HepG2 (cell line): ENCODE measurements at regions not wholly inside any gene's neighbourhood (a gene's known extent, or its start where the extent isn't known, plus 50 kb on each side); places are given as distances from the start of the nearest gene placed in this dataset.

ENCODE experiments used
- ATAC-seq: fragments of 200-7000 bp; cut with Tn5 transposase; 3 replicates; pipeline ENCODE4 v1.9.1; 2020; ENCODE audit warnings: mild to moderate bottlenecking, moderate library complexity
- BruUV-seq: library from RNA; stranded (reverse); fragments of 400-500 nt; replicated peaks from 2 replicates; lab custom pipeline; 2021; lab: Mats Ljungman, UMichigan
- CTCF ChIA-PET: fragments of 300-600 bp; formaldehyde crosslinking; extraction: SDS; loops from one replicate; lab custom pipeline; 2021; ENCODE audit warnings: low total read pairs, inconsistent platforms, low intra/inter-chr PET ratio; lab: Yijun Ruan, JAX
- POLR2A ChIA-PET: fragments of 350-600 bp; sonication (Branson Sonifier 250); formaldehyde crosslinking; loops from one replicate; lab custom pipeline; 2020; ENCODE audit warnings: antibody characterized with exemption, inconsistent platforms; lab: Yijun Ruan, JAX
- DNase-seq: peaks from one replicate; pipeline ENCODE4 v3.0.0-alpha.2; 2015; ENCODE audit warnings: low spot score
- FAIRE-seq: peaks from 3 replicates; lab custom pipeline; 2011; peaks lifted over from hg19 to GRCh38; lab: Jason Lieb, UNC
- H2AFZ ChIP-seq: one replicate; pipeline ENCODE4 v1.6.1; 2011; ENCODE audit warnings: low read length, inconsistent platforms
- H3K27ac ChIP-seq: fragments of 300-600 bp; 3 replicates; pipeline ENCODE4 v1.8.0; 2011; ENCODE audit warnings: mixed run types, mild to moderate bottlenecking, mixed read lengths, low read length, inconsistent platforms; ENCODE audit not compliant: insufficient read depth; ENCODE audit errors: extremely low read length
- H3K27me3 ChIP-seq, 2 experiments: fragments of 200-600 bp in 1 of 2; 2 replicates in 1 of 2; 3 replicates in 1 of 2; pipeline versions ENCODE4 v1.6.0 to v1.8.0; 2011; ENCODE audit warnings: low read length in 2 of 2, mild to moderate bottlenecking in 2 of 2, moderate library complexity in 2 of 2, inconsistent platforms in 1 of 2; ENCODE audit not compliant: insufficient read depth in 2 of 2, control insufficient read depth in 1 of 2
- H3K36me3 ChIP-seq, 2 experiments: fragments of 200-600 bp in 1 of 2; replicated peaks in 1 of 2; 2 replicates in 1 of 2; 3 replicates in 1 of 2; pipeline versions ENCODE4 v1.5.1 to v1.8.0; 2011; ENCODE audit warnings: low read length in 2 of 2, inconsistent platforms in 1 of 2; ENCODE audit not compliant: insufficient read depth in 2 of 2, control insufficient read depth in 1 of 2
- H3K4me1 ChIP-seq: 2 replicates; pipeline ENCODE4 v1.5.1; 2012; ENCODE audit warnings: low read length, inconsistent platforms; ENCODE audit not compliant: insufficient read depth
- H3K4me2 ChIP-seq: 2 replicates; pipeline ENCODE4 v1.6.0; 2011; ENCODE audit warnings: low read depth, low read length, inconsistent platforms
- H3K4me3 ChIP-seq, 3 experiments: fragments of 200-600 bp in 1 of 3; sonication (generic), shearing (Covaris generic) in 1 of 3; replicated peaks in 1 of 3; 2 replicates each; pipeline ENCODE4 v1.5.1; 2011 to 2016; ENCODE audit warnings: low read length in 3 of 3, inconsistent platforms in 2 of 3, low read depth in 2 of 3, mild to moderate bottlenecking in 2 of 3, control low read depth in 1 of 3, mixed read lengths in 1 of 3; ENCODE audit not compliant: insufficient read depth in 1 of 3
- H3K79me2 ChIP-seq: one replicate; pipeline ENCODE4 v1.6.1; 2011; ENCODE audit warnings: low read length, inconsistent platforms; ENCODE audit not compliant: insufficient read depth
- H3K9ac ChIP-seq: 2 replicates; pipeline ENCODE4 v1.6.0; 2011; ENCODE audit warnings: mild to moderate bottlenecking, low read depth, low read length, inconsistent platforms; ENCODE audit not compliant: insufficient read depth
- H3K9me3 ChIP-seq: 2 replicates; pipeline ENCODE4 v1.5.1; 2012; ENCODE audit warnings: mild to moderate bottlenecking, low read length
- H4K20me1 ChIP-seq: 2 replicates; pipeline ENCODE4 v1.6.0; 2011; ENCODE audit warnings: inconsistent platforms, mild to moderate bottlenecking, low read length, moderate library complexity; ENCODE audit not compliant: insufficient read depth
- CAMTA2 ChIP-seq: sonication (generic); formaldehyde crosslinking; IDR thresholded peaks from 2 replicates; pipeline ENCODE4 v1.4.0; 2020; ENCODE audit warnings: mild to moderate bottlenecking, missing genetic modification reagents, borderline replicate concordance
- CCDC6 ChIP-seq: sonication (generic); formaldehyde crosslinking; IDR thresholded peaks from 2 replicates; pipeline ENCODE4 v1.8.1; 2022; ENCODE audit warnings: mild to moderate bottlenecking, missing genetic modification reagents, moderate library complexity
- KLF6 ChIP-seq: IDR thresholded peaks from 2 replicates; pipeline ENCODE4 v1.8.0; 2016; ENCODE audit warnings: missing biosample characterization, missing genetic modification reagents
- MEIS1 ChIP-seq: sonication (generic); formaldehyde crosslinking; IDR thresholded peaks from 2 replicates; pipeline ENCODE4 v1.9.0; 2021; ENCODE audit warnings: mild to moderate bottlenecking, missing genetic modification reagents, moderate library complexity, borderline replicate concordance
- SIX4 ChIP-seq: sonication (generic); formaldehyde crosslinking; IDR thresholded peaks from 2 replicates; pipeline ENCODE4 v1.4.0; 2020; ENCODE audit warnings: missing genetic modification reagents
- SNRNP70 ChIP-seq: fragments of 200-400 bp; formaldehyde crosslinking; IDR thresholded peaks from 2 replicates; pipeline ENCODE4 v1.6.1; 2017; ENCODE audit warnings: mild to moderate bottlenecking, low read depth, low read length, moderate library complexity
- ZNF143 ChIP-seq: sonication (generic); formaldehyde crosslinking; IDR thresholded peaks from 2 replicates; pipeline ENCODE4 v1.4.0; 2020; ENCODE audit warnings: missing genetic modification reagents
- ZNF629 ChIP-seq: sonication (generic); formaldehyde crosslinking; conservative IDR thresholded peaks from 2 replicates; pipeline ENCODE4 v1.5.0; 2020; ENCODE audit warnings: missing genetic modification reagents
- ZNF687 ChIP-seq: sonication (generic); formaldehyde crosslinking; IDR thresholded peaks from 2 replicates; pipeline ENCODE4 v1.5.1; 2020; ENCODE audit warnings: mild to moderate bottlenecking, missing genetic modification reagents, moderate library complexity
- WGBS: methylation state at CpG from one replicate; pipeline ENCODE4 v1.1.6; 2017; ENCODE audit warnings: low lambda C conversion rate; 5-methylcytosine and 5-hydroxymethylcytosine counted together
- in situ Hi-C: cut with HindIII; loops from 2 replicates; pipeline ENCODE4 v1.10.0; 2017; ENCODE audit warnings: low pct_unique_long_range_greater_than_20kb; ENCODE audit not compliant: extremely low pct_ligation_motif_present
- intact Hi-C: fragments of 100-400 bp; cut with micrococcal nuclease; formaldehyde crosslinking; loops from one replicate; pipeline ENCODE4 v1.10.0; 2022; ENCODE audit not compliant: unreplicated experiment
- TF ChIP-seq, protein P1 (sequence below): sonication (generic); formaldehyde crosslinking; IDR thresholded peaks from 2 replicates; pipeline ENCODE4 v1.4.0; 2020; ENCODE audit warnings: missing genetic modification reagents, mild to moderate bottlenecking, borderline replicate concordance

GRCh38 chr2:133838642-133839365, 270.5 kb upstream of the NCKAP5 start:
- WGBS: 33% methylated on average over 7 of the region's 7 CpGs
- in situ Hi-C loops: loop anchor here (5.0 kb wide), 1 partner anchor 317 kb away; no protein-coding TSS in a partner anchor
- BruUV-seq: no TSS peak
- DNase-seq (no peak), FAIRE-seq (no peak)
- ChIA-PET POLR2A (no interaction called here), CTCF (no interaction called here)
- Histone ChIP-seq H3K79me2 (no peaks in the 10 kb centered on the region), H3K9ac (no peak overlapping the region), H3K9me3 (no peaks in the 10 kb centered on the region), H2AFZ (no peak overlapping the region), H3K36me3 (no peaks in the 10 kb centered on the region), H4K20me1 (no peaks in the 10 kb centered on the region), H3K4me2 (no peak overlapping the region), H3K4me1 (no peaks in the 10 kb centered on the region)
- intact Hi-C loops: no loop called here
- peak; percentile 60; the same call in 1 of the 2 replicates for TF ChIP-seq ZNF629
- no peak for TF ChIP-seq CAMTA2 (CRISPR knock-in tag)
- TF ChIP-seq, all 625 proteins: peak for 1
- ATAC-seq: no peak
- H3K27me3 ChIP-seq: no peaks in the 10 kb centered on the region
- H3K27ac ChIP-seq: no peak overlapping the region
- no peak overlapping the region for H3K4me3 ChIP-seq

- Histone ChIP-seq H3K4me3 (no peak overlapping the region), H3K27me3 (no peaks in the 10 kb centered on the region), H3K4me1 (no peaks in the 10 kb centered on the region), H3K9ac (no peak overlapping the region), H3K4me2 (no peak overlapping the region), H3K9me3 (no peaks in the 10 kb centered on the region), H3K36me3 (no peaks in the 10 kb centered on the region), H3K27ac (no peak overlapping the region), H2AFZ (no peak overlapping the region), H3K79me2 (no peaks in the 10 kb centered on the region), H4K20me1 (no peaks in the 10 kb centered on the region)
- no peak for ATAC-seq
- FAIRE-seq: no peak
- CTCF ChIA-PET: no interaction called here
- no peak for DNase-seq
- in situ Hi-C loops: loop anchor here (5.0 to 10.0 kb wide), 2 partner anchors 317 to 1185 kb away; no protein-coding TSS in a partner anchor
- no TSS peak for BruUV-seq
- intact Hi-C loops: loop anchor here (10.0 kb wide), 1 partner anchor 1575 kb away; no protein-coding TSS in a partner anchor
- 37% methylated on average over 6 of the region's 6 CpGs for WGBS
- POLR2A ChIA-PET: no interaction called here
- TF ChIP-seq KLF6 (CRISPR knock-in tag): no peak
- no peak for TF ChIP-seq ZNF687
- no peak for TF ChIP-seq CCDC6 (CRISPR knock-in tag)
- TF ChIP-seq, protein P1, sequence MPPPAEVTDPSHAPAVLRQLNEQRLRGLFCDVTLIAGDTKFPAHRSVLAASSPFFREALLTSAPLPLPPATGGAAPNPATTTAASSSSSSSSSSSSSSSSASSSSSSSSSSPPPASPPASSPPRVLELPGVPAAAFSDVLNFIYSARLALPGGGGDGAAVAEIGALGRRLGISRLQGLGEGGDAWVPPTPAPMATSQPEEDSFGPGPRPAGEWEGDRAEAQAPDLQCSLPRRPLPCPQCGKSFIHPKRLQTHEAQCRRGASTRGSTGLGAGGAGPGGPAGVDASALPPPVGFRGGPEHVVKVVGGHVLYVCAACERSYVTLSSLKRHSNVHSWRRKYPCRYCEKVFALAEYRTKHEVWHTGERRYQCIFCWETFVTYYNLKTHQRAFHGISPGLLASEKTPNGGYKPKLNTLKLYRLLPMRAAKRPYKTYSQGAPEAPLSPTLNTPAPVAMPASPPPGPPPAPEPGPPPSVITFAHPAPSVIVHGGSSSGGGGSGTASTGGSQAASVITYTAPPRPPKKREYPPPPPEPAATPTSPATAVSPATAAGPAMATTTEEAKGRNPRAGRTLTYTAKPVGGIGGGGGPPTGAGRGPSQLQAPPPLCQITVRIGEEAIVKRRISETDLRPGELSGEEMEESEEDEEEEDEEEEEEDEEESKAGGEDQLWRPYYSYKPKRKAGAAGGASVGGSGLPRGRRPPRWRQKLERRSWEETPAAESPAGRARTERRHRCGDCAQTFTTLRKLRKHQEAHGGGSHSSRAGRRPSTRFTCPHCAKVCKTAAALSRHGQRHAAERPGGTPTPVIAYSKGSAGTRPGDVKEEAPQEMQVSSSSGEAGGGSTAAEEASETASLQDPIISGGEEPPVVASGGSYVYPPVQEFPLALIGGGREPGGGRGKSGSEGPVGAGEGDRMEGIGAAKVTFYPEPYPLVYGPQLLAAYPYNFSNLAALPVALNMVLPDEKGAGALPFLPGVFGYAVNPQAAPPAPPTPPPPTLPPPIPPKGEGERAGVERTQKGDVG (CRISPR knock-in tag): no peak
- TF ChIP-seq ZNF143 (CRISPR knock-in tag): no peak
- TF ChIP-seq SNRNP70: no peak
- no peak for TF ChIP-seq SIX4 (CRISPR knock-in tag)
- no peak for TF ChIP-seq MEIS1
Measured at GRCh38 chr2:133839677-133840076, 271.4 kb upstream of the NCKAP5 start.
